Heart left ventricle (tissue), 16 donors: ENCODE measurements at regions not wholly inside any gene's neighbourhood (a gene's known extent, or its start where the extent isn't known, plus 50 kb on each side); places are given as distances from the start of the nearest gene placed in this dataset.
"Not testable (repeated sequence)": the region's sequence is repeated elsewhere in the genome, so short reads cannot be mapped to it uniquely, and the experiment has no call there.

Experiments
- ATAC-seq, 4 donors: fragments of 200-7000 bp; cut with Tn5 transposase; one replicate each; pipeline ENCODE4 v1.9.1; 2020 to 2022; ENCODE audit warnings: moderate library complexity in 4 of 4, mild to moderate bottlenecking in 3 of 4, moderate number of reproducible peaks in 1 of 4
- DNase-seq, 5 donors: peaks; one replicate each; pipeline ENCODE4 v3.0.0-alpha.2; 2020
- H3K27ac ChIP-seq, 12 donors: fragments of 200-600 bp; sonication (generic) in 4 of 12; one replicate each; pipeline versions ENCODE4 v1.5.0 to v1.8.0; 2016 to 2022; ENCODE audit warnings: mild to moderate bottlenecking in 2 of 12
- H3K27me3 ChIP-seq, 9 donors: fragments of 200-600 bp; sonication (generic) in 2 of 9; one replicate each; pipeline versions ENCODE4 v1.5.1 to v1.8.0; 2016 to 2022; ENCODE audit warnings: mild to moderate bottlenecking in 3 of 9
- H3K36me3 ChIP-seq, 9 donors: fragments of 200-600 bp; sonication (generic) in 2 of 9; one replicate each; pipeline versions ENCODE4 v1.5.0 to v1.8.0; 2018 to 2022; ENCODE audit warnings: mild to moderate bottlenecking in 2 of 9
- H3K4me1 ChIP-seq, 12 donors: fragments of 200-600 bp; sonication (generic) in 4 of 12; one replicate each; pipeline versions ENCODE4 v1.5.0 to v1.8.0; 2016 to 2022; ENCODE audit warnings: mild to moderate bottlenecking in 3 of 12
- H3K4me3 ChIP-seq, 12 donors: fragments of 200-600 bp; sonication (generic) in 4 of 12; one replicate each; pipeline versions ENCODE4 v1.5.0 to v1.8.0; 2017 to 2022; ENCODE audit warnings: mild to moderate bottlenecking in 9 of 12, moderate library complexity in 4 of 12
- H3K9me3 ChIP-seq, 12 donors: fragments of 200-600 bp; sonication (generic) in 4 of 12; one replicate each; pipeline versions ENCODE4 v1.5.0 to v1.8.0; 2016 to 2022; ENCODE audit warnings: mild to moderate bottlenecking in 1 of 12
- CTCF ChIP-seq, 12 donors: fragments of 200-600 bp; sonication (generic) in 4 of 12; IDR thresholded peaks; one replicate each; pipeline versions ENCODE4 v1.5.0 to v1.8.0; 2018 to 2022; ENCODE audit warnings: antibody characterized with exemption in 12 of 12, mild to moderate bottlenecking in 5 of 12
- POLR2A ChIP-seq, 2 donors: fragments of 450-650 bp; IDR thresholded peaks; one replicate each; pipeline ENCODE4 v1.6.1; 2017; ENCODE audit warnings: antibody characterized with exemption in 2 of 2, mild to moderate bottlenecking in 2 of 2, moderate library complexity in 2 of 2
- WGBS, 4 donors: extraction: QIAGEN DNeasy Blood & Tissue Kit in 2 of 4; methylation state at CpG; one replicate each; pipeline versions ENCODE4 v1.1.5 to v1.1.7; 2013 to 2018; 5-methylcytosine and 5-hydroxymethylcytosine counted together
- intact Hi-C, 10 donors: fragments of 100-400 bp; cut with DNase I; formaldehyde crosslinking; loops; one replicate each; pipeline versions ENCODE4 v1.11.1 to v1.14.2; 2022
- donor health status: ischemic (EF 13 %, LVEDD 7.1; RV severe dilation, severe dysfunction).
- donor health status: healthy with polysubstance abuse.
- donor health status: DM: no; HTN: yes; CAD: no.
- donor health status: DM: no; HTN: no; CAD: no.
- donor health status: ischemic (EF 25% LVEDD 6.9; RV normal size, moderate dysfunction).
- donor health status: ischemic (EF 25% LVEDD 5.7; RV mildly dilated, moderate dysfunction).
- donor health status: healthy.
- donor health status: DM: yes; HTN: yes; CAD: no.
- donor health status: ischemic (EF 35%, LVEDD 5.7; RV mildly dilated, moderate dysfunction).
- donor health status: nonischemic (EF 11% LVEDD 7.7; RV severe dilation, severe dysfunction).
- donor health status: DM: yes; HTN: yes; CAD: no.
- donor health status: PGD.
- donor health status: ischemic (EF 29% LVEDD 5.4; RV normal size, mild dysfunction).
- donor health status: nonischemic (EF 23%, LVEDD 6.1; RV moderate dilation, normal function).

GRCh38 chr13:33556828-33557227 lies 261.1 kb upstream of the RFC3 start:
- no peak overlapping the region for H3K4me3 ChIP-seq
- WGBS, 4 donors = 96 to 100% (median 100%) methylated on average over 1 of the region's 1 CpG
- DNase-seq = no peak
- H3K27ac ChIP-seq = no peak overlapping the region
- TF ChIP-seq CTCF (IDR thresholded peaks at IDR 0.05) = no peak
- TF ChIP-seq POLR2A (IDR thresholded peaks at IDR 0.05) = no peak
- H3K27me3 ChIP-seq = no peaks in the 10 kb centered on the region
- no peaks in the 10 kb centered on the region for H3K9me3 ChIP-seq
- no peak for ATAC-seq
- intact Hi-C loops = no loop called here
- H3K4me1 ChIP-seq = peaks cover 0 to 18% (median 8%) of the 10 kb centered on the region in 12 donors
- no peaks in the 10 kb centered on the region for H3K36me3 ChIP-seq

DNA sequence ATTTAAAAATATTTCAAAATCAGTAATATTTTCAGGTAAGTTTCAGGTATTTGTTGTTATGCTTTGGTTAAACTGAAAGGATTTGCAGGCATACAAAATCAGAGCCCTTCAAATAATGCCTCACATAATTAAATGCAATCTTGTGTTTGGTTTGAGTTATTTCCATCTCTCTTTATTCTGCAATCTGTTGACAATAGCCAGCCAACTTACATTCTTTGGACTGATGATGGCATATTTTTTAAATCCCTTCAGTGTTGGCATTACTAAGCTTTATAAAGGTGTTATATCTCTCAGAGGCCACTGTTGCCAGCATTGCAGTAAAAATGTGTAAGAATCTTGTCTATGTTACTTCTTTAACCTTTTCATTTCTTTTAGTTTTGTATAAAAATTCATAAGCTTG lies 257.2 kb upstream of the RFC3 start:
- peak overlapping the region in 1 of 12 donors; percentile 18 for H3K27ac ChIP-seq
- H3K9me3 ChIP-seq = no peaks in the 10 kb centered on the region
- H3K36me3 ChIP-seq = no peaks in the 10 kb centered on the region
- no peak overlapping the region for H3K4me3 ChIP-seq
- intact Hi-C loops = loop anchor here in 1 of 10 donors (1.0 kb wide), 1 partner anchor 11 kb away; no protein-coding TSS in a partner anchor
- TF ChIP-seq POLR2A (IDR thresholded peaks at IDR 0.05) = no peak
- TF ChIP-seq CTCF (IDR thresholded peaks at IDR 0.05) = no peak
- peaks cover 0 to 12% (median 4%) of the 10 kb centered on the region in 12 donors for H3K4me1 ChIP-seq
- no peak for DNase-seq
- no peaks in the 10 kb centered on the region for H3K27me3 ChIP-seq
- no peak for ATAC-seq

DNA sequence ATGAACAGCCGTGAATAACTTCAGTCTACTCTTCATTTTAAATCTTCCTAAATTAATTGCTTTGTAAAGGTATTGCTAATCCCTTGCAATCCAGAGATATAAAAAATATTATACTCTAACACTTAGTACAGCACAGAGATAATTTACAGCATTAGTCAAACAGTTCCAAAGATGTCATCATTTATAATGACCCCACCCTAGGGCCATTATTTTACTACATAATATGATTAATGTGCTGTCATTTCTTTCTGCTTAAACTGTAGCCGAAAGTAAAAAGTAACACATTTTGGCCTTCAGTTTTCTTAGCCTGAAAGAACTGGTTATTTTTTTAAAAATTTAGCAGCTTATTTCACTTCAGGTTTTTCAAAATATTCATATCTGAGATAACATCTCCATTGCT lies 256.3 kb upstream of the RFC3 start:
- no peaks in the 10 kb centered on the region for H3K36me3 ChIP-seq
- WGBS, 4 donors = 81 to 89% (median 84%) methylated on average over 2 of the region's 2 CpGs
- H3K4me3 ChIP-seq = no peak overlapping the region
- no peak overlapping the region for H3K27ac ChIP-seq
- no peak for DNase-seq
- no peaks in the 10 kb centered on the region for H3K9me3 ChIP-seq
- intact Hi-C loops = no loop called here
- H3K4me1 ChIP-seq = peaks cover 0 to 12% (median 4%) of the 10 kb centered on the region in 12 donors
- TF ChIP-seq CTCF (IDR thresholded peaks at IDR 0.05) (no peak), POLR2A (IDR thresholded peaks at IDR 0.05) (no peak)
- no peaks in the 10 kb centered on the region for H3K27me3 ChIP-seq
- ATAC-seq = no peak

GRCh38 chr13:33571618-33572017 lies 246.3 kb upstream of the RFC3 start:
- Histone ChIP-seq H3K27me3 (no peaks in the 10 kb centered on the region), H3K4me1 (peaks cover 0 to 2% (median 0%) of the 10 kb centered on the region in 12 donors), H3K4me3 (no peak overlapping the region), H3K36me3 (no peaks in the 10 kb centered on the region), H3K9me3 (no peaks in the 10 kb centered on the region), H3K27ac (no peak overlapping the region)
- no peak for TF ChIP-seq POLR2A (IDR thresholded peaks at IDR 0.05)
- TF ChIP-seq CTCF (IDR thresholded peaks at IDR 0.05) = no peak
- DNase-seq (no peak), ATAC-seq (no peak)
- intact Hi-C loops = loop anchor here in 1 of 10 donors (1.0 kb wide), 1 partner anchor 11 kb away; no protein-coding TSS in a partner anchor
- 92 to 99% (median 97%) methylated on average over 1 of the region's 1 CpG for WGBS, 4 donors

GRCh38 chr13:33572322-33572721 lies 245.6 kb upstream of the RFC3 start:
- H3K4me3 ChIP-seq, H3K27ac ChIP-seq, H3K4me1 ChIP-seq, H3K36me3 ChIP-seq, ATAC-seq, intact Hi-C loops, H3K9me3 ChIP-seq, H3K27me3 ChIP-seq, DNase-seq: not testable (repeated sequence)
- 84 to 93% (median 89%) methylated on average over 2 of the region's 2 CpGs for WGBS, 4 donors
